Stromal cell of bone marrow (primary cell): ENCODE measurements at regions not wholly inside any gene's neighbourhood (a gene's known extent, or its start where the extent isn't known, plus 50 kb on each side); places are given as distances from the start of the nearest gene placed in this dataset.

Experiments
- DNase-seq: peaks from one replicate; pipeline ENCODE4 v3.0.0-alpha.2; 2012; ENCODE audit warnings: low read depth

GRCh38 chr14:82138431-82138830, 604.8 kb upstream of the SEL1L start:
- DNase-seq, result no peak

- no peak for DNase-seq
Observed at GRCh38 chr14:82146846-82147245, 613.2 kb upstream of the SEL1L start.

- DNase-seq, result no peak
Observed at GRCh38 chr14:82153689-82154088, 620.0 kb upstream of the SEL1L start.

GRCh38 chr14:82159624-82160023, 626.0 kb upstream of the SEL1L start:
- DNase-seq, result no peak

- DNase-seq, result no peak
Observed at GRCh38 chr14:82180139-82180538, 646.5 kb upstream of the SEL1L start.

GRCh38 chr14:82182646-82183045, 649.0 kb upstream of the SEL1L start:
- DNase-seq, result no peak

- no peak for DNase-seq
Observed at GRCh38 chr14:82190742-82191141, 657.1 kb upstream of the SEL1L start.

- DNase-seq, result no peak
Observed at GRCh38 chr14:82192387-82192786, 658.7 kb upstream of the SEL1L start.

GRCh38 chr14:82223276-82223675, 689.6 kb upstream of the SEL1L start:
- no peak for DNase-seq

GRCh38 chr14:82224610-82225009, 691.0 kb upstream of the SEL1L start:
- DNase-seq, result no peak

GRCh38 chr14:82230748-82231147, 697.1 kb upstream of the SEL1L start:
- DNase-seq, result no peak

- no peak for DNase-seq
Observed at GRCh38 chr14:82238649-82239048, 705.0 kb upstream of the SEL1L start.

GRCh38 chr14:82239223-82239622, 705.6 kb upstream of the SEL1L start:
- DNase-seq, result no peak

- no peak for DNase-seq
Observed at GRCh38 chr14:82244791-82245190, 711.1 kb upstream of the SEL1L start.

- no peak for DNase-seq
Observed at GRCh38 chr14:82251494-82251893, 717.8 kb upstream of the SEL1L start.

- no peak for DNase-seq
Observed at GRCh38 chr14:82270286-82270685, 736.6 kb upstream of the SEL1L start.

GRCh38 chr14:82298811-82299210, 765.2 kb upstream of the SEL1L start:
- no peak for DNase-seq

- DNase-seq, result no peak
Observed at GRCh38 chr14:82309199-82309598, 775.5 kb upstream of the SEL1L start.

- no peak for DNase-seq
Observed at GRCh38 chr14:82313889-82314288, 780.2 kb upstream of the SEL1L start.

GRCh38 chr14:82328442-82328841, 794.8 kb upstream of the SEL1L start:
- DNase-seq, result no peak

- no peak for DNase-seq
Observed at GRCh38 chr14:82341261-82341810, 807.7 kb upstream of the SEL1L start.

- no peak for DNase-seq
Observed at GRCh38 chr14:82342596-82342995, 808.9 kb upstream of the SEL1L start.

GRCh38 chr14:82345184-82345583, 811.5 kb upstream of the SEL1L start:
- no peak for DNase-seq

GRCh38 chr14:82354126-82354525, 820.5 kb upstream of the SEL1L start:
- no peak for DNase-seq

- no peak for DNase-seq
Observed at GRCh38 chr14:82359201-82359600, 825.5 kb upstream of the SEL1L start.
